Loucy (cell line): ENCODE measurements at regions not wholly inside any gene's neighbourhood (a gene's known extent, or its start where the extent isn't known, plus 50 kb on each side); places are given as distances from the start of the nearest gene placed in this dataset.
"Not testable (repeated sequence)": the region's sequence is repeated elsewhere in the genome, so short reads cannot be mapped to it uniquely, and the experiment has no call there.

Experiments
- H2AFZ ChIP-seq: fragments of 200-600 bp; sonication (generic); 2 replicates; pipeline ENCODE4 v1.6.0; 2016; ENCODE audit warnings: antibody characterized with exemption, mild to moderate bottlenecking, low read length, moderate library complexity
- H3F3A ChIP-seq: fragments of 200-600 bp; 2 replicates; pipeline ENCODE4 v1.6.0; 2016; ENCODE audit warnings: antibody characterized with exemption, low read depth, mild to moderate bottlenecking
- H3K27me3 ChIP-seq: fragments of 200-600 bp; sonication (generic); 2 replicates; pipeline ENCODE4 v1.6.1; 2014; ENCODE audit warnings: low read length, mild to moderate bottlenecking; ENCODE audit not compliant: insufficient read depth, poor library complexity, severe bottlenecking
- H3K36me3 ChIP-seq: fragments of 200-600 bp; sonication (generic); 2 replicates; pipeline ENCODE4 v1.6.1; 2016; ENCODE audit warnings: low read length; ENCODE audit not compliant: insufficient read depth
- H3K4me1 ChIP-seq: fragments of 200-600 bp; sonication (generic); 2 replicates; pipeline ENCODE4 v1.5.1; 2014; ENCODE audit warnings: low read length, mild to moderate bottlenecking; ENCODE audit not compliant: insufficient read depth, poor library complexity, severe bottlenecking
- H3K4me2 ChIP-seq: fragments of 200-600 bp; sonication (generic); 2 replicates; pipeline ENCODE4 v1.6.0; 2014; ENCODE audit warnings: antibody characterized with exemption, low read length, low read depth, mild to moderate bottlenecking; ENCODE audit not compliant: poor library complexity, severe bottlenecking
- H3K4me3 ChIP-seq: fragments of 200-600 bp; sonication (generic); 2 replicates; pipeline ENCODE4 v1.5.1; 2014; ENCODE audit warnings: low read length, mild to moderate bottlenecking, mixed read lengths; ENCODE audit not compliant: poor library complexity, severe bottlenecking
- H3K79me2 ChIP-seq: fragments of 200-600 bp; sonication (generic); 2 replicates; pipeline ENCODE4 v1.6.1; 2014; ENCODE audit warnings: low read length; ENCODE audit not compliant: insufficient read depth
- H3K9ac ChIP-seq: fragments of 200-600 bp; sonication (generic); 2 replicates; pipeline ENCODE4 v1.6.0; 2014; ENCODE audit warnings: mild to moderate bottlenecking, low read depth, low read length, moderate library complexity; ENCODE audit not compliant: poor library complexity, severe bottlenecking
- H3K9me2 ChIP-seq: fragments of 200-600 bp; sonication (generic); replicated peaks from 2 replicates; pipeline ENCODE4 v1.6.1; 2016; ENCODE audit warnings: low read depth, low read length, mixed read lengths
- H3K9me3 ChIP-seq: fragments of 200-600 bp; sonication (generic); 2 replicates; pipeline ENCODE4 v1.6.1; 2014; ENCODE audit warnings: mild to moderate bottlenecking, antibody characterized with exemption, low read length, low read depth; ENCODE audit not compliant: insufficient read depth
- H4K20me1 ChIP-seq: fragments of 200-600 bp; sonication (generic); 2 replicates; pipeline ENCODE4 v1.6.0; 2014; ENCODE audit warnings: antibody characterized with exemption, low read length, mild to moderate bottlenecking; ENCODE audit not compliant: insufficient read depth, poor library complexity, severe bottlenecking
- CTCF ChIP-seq: fragments of 200-600 bp; sonication (generic); conservative IDR thresholded peaks from 2 replicates; pipeline ENCODE4 v1.5.1; 2014; ENCODE audit warnings: mild to moderate bottlenecking, antibody characterized with exemption, low read length
- EZH2phosphoT487 ChIP-seq: fragments of 200-600 bp; IDR thresholded peaks from 2 replicates; pipeline ENCODE4 v1.6.1; 2018; ENCODE audit warnings: antibody characterized with exemption, mild to moderate bottlenecking, moderate library complexity, borderline replicate concordance

GRCh38 chr1:169048043-169048442 lies 58.4 kb upstream of the ATP1B1 start:
- Histone ChIP-seq H2AFZ (no peak overlapping the region), H3K36me3 (no peaks in the 10 kb centered on the region), H3K4me3 (no peak overlapping the region), H4K20me1 (no peaks in the 10 kb centered on the region), H3K4me1 (peaks cover 19% of the 10 kb centered on the region), H3K9me3 (no peaks in the 10 kb centered on the region), H3K4me2 (no peak overlapping the region), H3K9ac (no peak overlapping the region), H3K27me3 (no peaks in the 10 kb centered on the region), H3K9me2 (no peaks in the 10 kb centered on the region), H3K79me2 (no peaks in the 10 kb centered on the region), H3F3A (no peaks in the 10 kb centered on the region)
- no peak for TF ChIP-seq EZH2phosphoT487

- Histone ChIP-seq H3F3A (no peaks in the 10 kb centered on the region), H2AFZ (no peak overlapping the region), H3K9me2 (no peaks in the 10 kb centered on the region), H3K79me2 (no peaks in the 10 kb centered on the region), H3K4me3 (no peak overlapping the region), H3K4me2 (no peak overlapping the region), H3K27me3 (no peaks in the 10 kb centered on the region), H3K4me1 (peaks cover 10% of the 10 kb centered on the region), H4K20me1 (no peaks in the 10 kb centered on the region), H3K9me3 (no peaks in the 10 kb centered on the region), H3K9ac (no peak overlapping the region), H3K36me3 (no peaks in the 10 kb centered on the region)
- no peak for TF ChIP-seq EZH2phosphoT487
- no peak for TF ChIP-seq CTCF
Observed at GRCh38 chr1:169049258-169049938, 57.1 kb upstream of the ATP1B1 start.

- Histone ChIP-seq H3K9me3 (no peaks in the 10 kb centered on the region), H3K9ac (no peak overlapping the region), H3K4me2 (no peak overlapping the region), H3K4me1 (no peaks in the 10 kb centered on the region), H3K79me2 (no peaks in the 10 kb centered on the region), H2AFZ (no peak overlapping the region), H3K9me2 (no peaks in the 10 kb centered on the region), H4K20me1 (no peaks in the 10 kb centered on the region), H3K36me3 (no peaks in the 10 kb centered on the region), H3F3A (no peaks in the 10 kb centered on the region), H3K27me3 (no peaks in the 10 kb centered on the region), H3K4me3 (no peak overlapping the region)
- TF ChIP-seq CTCF (no peak), EZH2phosphoT487 (no peak)
Observed at GRCh38 chr1:169051171-169051570, 55.3 kb upstream of the ATP1B1 start.

GRCh38 chr1:169052171-169052570 lies 54.3 kb upstream of the ATP1B1 start:
- H3F3A ChIP-seq, H3K4me1 ChIP-seq, H3K4me3 ChIP-seq, H3K79me2 ChIP-seq, H3K9me2 ChIP-seq, H2AFZ ChIP-seq, H3K4me2 ChIP-seq, H3K27me3 ChIP-seq, H4K20me1 ChIP-seq, H3K9ac ChIP-seq, H3K36me3 ChIP-seq, H3K9me3 ChIP-seq: not testable (repeated sequence)
